Ishikawa (cell line): ENCODE measurements at regions not wholly inside any gene's neighbourhood (a gene's known extent, or its start where the extent isn't known, plus 50 kb on each side); places are given as distances from the start of the nearest gene placed in this dataset.

ENCODE experiments used
- CEBPB ChIP-seq: IDR thresholded peaks from 2 replicates; pipeline ENCODE4 v1.6.1; 2012
- EGR1 ChIP-seq: IDR thresholded peaks from 2 replicates; pipeline ENCODE4 v1.6.1; 2012
- EP300 ChIP-seq: IDR thresholded peaks from 2 replicates; pipeline ENCODE4 v1.6.1; 2012; ENCODE audit warnings: borderline replicate concordance
- FOXM1 ChIP-seq: IDR thresholded peaks from 2 replicates; pipeline ENCODE4 v1.6.1; 2012; ENCODE audit warnings: low read depth, borderline replicate concordance
- MAX ChIP-seq: IDR thresholded peaks from 2 replicates; pipeline ENCODE4 v1.6.1; 2012
- RAD21 ChIP-seq: IDR thresholded peaks from 2 replicates; pipeline ENCODE4 v1.6.1; 2012; ENCODE audit warnings: low read depth
- REST ChIP-seq: IDR thresholded peaks from 2 replicates; pipeline ENCODE4 v1.6.1; 2012; ENCODE audit warnings: low read depth, mild to moderate bottlenecking
- TAF1 ChIP-seq: IDR thresholded peaks from 2 replicates; pipeline ENCODE4 v1.6.1; 2012; ENCODE audit warnings: low read depth, mild to moderate bottlenecking
- TEAD4 ChIP-seq: IDR thresholded peaks from 2 replicates; pipeline ENCODE4 v1.6.1; 2012

DNA sequence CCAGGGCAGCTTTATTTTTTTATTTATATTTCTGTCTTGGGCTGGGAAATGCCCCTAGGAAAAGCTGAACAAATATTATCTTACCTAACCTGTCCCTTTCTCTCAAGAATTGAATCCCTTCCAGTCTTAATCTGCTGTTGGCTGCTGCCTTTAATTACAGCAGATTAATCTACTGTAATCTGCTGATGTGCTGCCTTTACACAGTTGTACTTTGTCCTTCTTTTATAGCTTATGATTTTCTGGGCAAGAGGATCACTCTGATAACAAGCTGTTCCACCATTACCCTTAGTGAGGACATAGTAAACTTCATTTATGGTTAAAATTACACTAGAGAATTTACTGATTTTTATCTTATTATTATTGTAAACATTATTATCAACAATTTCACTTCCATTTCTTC, 234.5 kb upstream of the MAN1A1 start:
- TF ChIP-seq TAF1: no peak
- TF ChIP-seq EP300: no peak
- TF ChIP-seq REST: no peak
- no peak for TF ChIP-seq TEAD4
- no peak for TF ChIP-seq CEBPB
- TF ChIP-seq MAX: no peak
- no peak for TF ChIP-seq EGR1
- TF ChIP-seq FOXM1: no peak
- TF ChIP-seq RAD21: no peak
